GM18520 (cell line): ENCODE measurements at regions not wholly inside any gene's neighbourhood (a gene's known extent, or its start where the extent isn't known, plus 50 kb on each side); places are given as distances from the start of the nearest gene placed in this dataset.
"Not testable (repeated sequence)": the region's sequence is repeated elsewhere in the genome, so short reads cannot be mapped to it uniquely, and the experiment has no call there.

Experiments
- ATAC-seq: cut with Tn5 transposase; IDR thresholded peaks from one replicate; pipeline ENCODE4 v1.9.1; 2021; ENCODE audit not compliant: unreplicated experiment

GRCh38 chr5:162762119-162762518, 675.3 kb upstream of the CCNG1 start:
- ATAC-seq = no peak

GRCh38 chr5:162769019-162769418, 668.4 kb upstream of the CCNG1 start:
- no peak for ATAC-seq

GRCh38 chr5:162785673-162786072, 651.7 kb upstream of the CCNG1 start:
- no peak for ATAC-seq

GRCh38 chr5:162786234-162786633, 651.2 kb upstream of the CCNG1 start:
- ATAC-seq = no peak

GRCh38 chr5:162796507-162796906, 640.9 kb upstream of the CCNG1 start:
- no peak for ATAC-seq

- no peak for ATAC-seq
Measured at GRCh38 chr5:162800301-162800700, 637.1 kb upstream of the CCNG1 start.

- ATAC-seq = no peak
Measured at GRCh38 chr5:162801235-162801634, 636.2 kb upstream of the CCNG1 start.

- ATAC-seq = no peak
Measured at GRCh38 chr5:162806195-162806594, 631.2 kb upstream of the CCNG1 start.

- no peak for ATAC-seq
Measured at GRCh38 chr5:162811071-162811470, 626.3 kb upstream of the CCNG1 start.

- no peak for ATAC-seq
Measured at GRCh38 chr5:162816816-162817215, 620.6 kb upstream of the CCNG1 start.

GRCh38 chr5:162817364-162817763, 620.0 kb upstream of the CCNG1 start:
- ATAC-seq = no peak

GRCh38 chr5:162821664-162822063, 615.7 kb upstream of the CCNG1 start:
- ATAC-seq = not testable (repeated sequence)

- ATAC-seq = no peak
Measured at GRCh38 chr5:162824360-162824759, 613.0 kb upstream of the CCNG1 start.

GRCh38 chr5:162837155-162837554, 600.2 kb upstream of the CCNG1 start:
- ATAC-seq = no peak

- no peak for ATAC-seq
Measured at GRCh38 chr5:162842727-162843126, 594.7 kb upstream of the CCNG1 start.

GRCh38 chr5:162852134-162852533, 585.3 kb upstream of the CCNG1 start:
- ATAC-seq = no peak

GRCh38 chr5:162858770-162859169, 578.6 kb upstream of the CCNG1 start:
- ATAC-seq = no peak

- ATAC-seq = no peak
Measured at GRCh38 chr5:162870966-162871365, 566.4 kb upstream of the CCNG1 start.

- ATAC-seq = no peak
Measured at GRCh38 chr5:162882629-162883028, 554.8 kb upstream of the CCNG1 start.

- no peak for ATAC-seq
Measured at GRCh38 chr5:162886717-162887116, 550.7 kb upstream of the CCNG1 start.

- no peak for ATAC-seq
Measured at GRCh38 chr5:162888268-162888667, 549.1 kb upstream of the CCNG1 start.

- ATAC-seq = no peak
Measured at GRCh38 chr5:162911873-162912272, 525.5 kb upstream of the CCNG1 start.

- no peak for ATAC-seq
Measured at GRCh38 chr5:162916368-162916767, 521.0 kb upstream of the CCNG1 start.

GRCh38 chr5:162929104-162929503, 508.3 kb upstream of the CCNG1 start:
- no peak for ATAC-seq
